GM18861 (cell line): ENCODE measurements at regions not wholly inside any gene's neighbourhood (a gene's known extent, or its start where the extent isn't known, plus 50 kb on each side); places are given as distances from the start of the nearest gene placed in this dataset.

Source experiments
- ATAC-seq: cut with Tn5 transposase; IDR thresholded peaks from one replicate; pipeline ENCODE4 v1.9.1; 2021; ENCODE audit not compliant: unreplicated experiment

DNA sequence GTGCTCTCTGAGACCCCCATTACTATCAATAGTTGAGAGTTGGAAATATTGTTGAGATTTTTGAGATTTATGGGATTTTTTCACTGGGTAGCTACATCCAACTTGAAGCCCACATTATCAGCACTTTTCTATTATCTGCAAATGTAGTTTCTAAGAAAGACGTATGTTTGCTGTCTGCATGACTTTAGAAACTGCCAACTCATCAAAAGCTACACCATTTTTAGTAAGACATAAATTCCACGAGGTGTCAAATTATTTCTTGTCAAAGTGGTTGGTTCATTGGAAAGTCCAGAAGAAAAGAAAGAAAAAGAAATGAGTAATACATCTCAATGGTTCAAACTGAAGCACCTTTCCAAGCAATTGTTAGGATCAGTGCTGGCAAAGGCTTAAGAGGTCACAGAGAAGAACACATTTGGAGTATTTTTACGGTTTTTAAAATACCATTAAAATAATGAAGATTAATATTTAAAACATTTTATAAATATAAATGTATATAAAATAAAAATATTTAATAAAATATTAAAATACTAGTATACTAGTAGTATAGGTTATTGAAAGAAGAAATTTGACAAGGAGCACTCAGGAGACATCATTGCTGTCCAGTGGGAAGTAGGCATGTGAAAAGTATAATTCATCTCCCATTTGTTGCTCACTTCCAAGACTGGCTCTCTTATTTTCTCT is 463.5 kb downstream of the TAFA4 start:
- ATAC-seq = no peak

DNA sequence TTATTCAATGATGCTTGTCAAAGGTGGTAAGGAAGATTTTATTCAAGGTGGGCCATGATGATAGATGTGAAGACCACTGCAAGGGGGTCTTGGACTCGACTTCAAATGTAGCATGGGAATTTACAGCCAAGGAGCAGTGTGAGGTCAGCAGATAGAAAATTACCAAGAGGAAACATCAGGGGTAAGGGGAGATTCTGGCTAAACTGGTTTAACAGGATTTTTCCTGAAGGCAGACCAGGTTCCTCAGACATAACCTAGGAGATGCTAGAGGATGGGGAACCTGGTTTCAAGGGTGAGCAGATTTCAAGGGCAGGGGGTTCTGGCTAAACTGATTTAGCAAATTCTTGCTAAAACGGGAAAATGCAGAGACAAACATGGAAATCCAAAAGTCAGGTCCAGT is 464.9 kb downstream of the TAFA4 start:
- no peak for ATAC-seq

DNA sequence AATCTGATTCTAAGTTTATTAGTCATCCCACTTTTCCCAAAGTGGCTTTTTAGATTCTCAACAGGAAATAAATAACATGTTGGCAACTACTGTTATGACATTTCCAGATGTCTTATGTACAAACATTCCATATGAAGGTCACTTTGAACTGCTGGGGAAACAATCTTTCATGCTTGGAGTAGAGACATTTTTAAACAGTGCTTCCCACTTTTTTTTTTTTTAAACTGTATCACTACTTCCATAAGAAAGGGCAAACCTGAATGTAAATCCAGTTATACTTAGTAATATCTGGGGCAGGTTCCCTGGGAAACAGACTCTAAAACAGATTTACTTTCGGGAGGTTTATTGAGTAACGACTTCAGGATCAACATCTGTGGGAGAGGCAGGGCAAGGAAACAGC is 473.8 kb downstream of the TAFA4 start:
- ATAC-seq = no peak

DNA sequence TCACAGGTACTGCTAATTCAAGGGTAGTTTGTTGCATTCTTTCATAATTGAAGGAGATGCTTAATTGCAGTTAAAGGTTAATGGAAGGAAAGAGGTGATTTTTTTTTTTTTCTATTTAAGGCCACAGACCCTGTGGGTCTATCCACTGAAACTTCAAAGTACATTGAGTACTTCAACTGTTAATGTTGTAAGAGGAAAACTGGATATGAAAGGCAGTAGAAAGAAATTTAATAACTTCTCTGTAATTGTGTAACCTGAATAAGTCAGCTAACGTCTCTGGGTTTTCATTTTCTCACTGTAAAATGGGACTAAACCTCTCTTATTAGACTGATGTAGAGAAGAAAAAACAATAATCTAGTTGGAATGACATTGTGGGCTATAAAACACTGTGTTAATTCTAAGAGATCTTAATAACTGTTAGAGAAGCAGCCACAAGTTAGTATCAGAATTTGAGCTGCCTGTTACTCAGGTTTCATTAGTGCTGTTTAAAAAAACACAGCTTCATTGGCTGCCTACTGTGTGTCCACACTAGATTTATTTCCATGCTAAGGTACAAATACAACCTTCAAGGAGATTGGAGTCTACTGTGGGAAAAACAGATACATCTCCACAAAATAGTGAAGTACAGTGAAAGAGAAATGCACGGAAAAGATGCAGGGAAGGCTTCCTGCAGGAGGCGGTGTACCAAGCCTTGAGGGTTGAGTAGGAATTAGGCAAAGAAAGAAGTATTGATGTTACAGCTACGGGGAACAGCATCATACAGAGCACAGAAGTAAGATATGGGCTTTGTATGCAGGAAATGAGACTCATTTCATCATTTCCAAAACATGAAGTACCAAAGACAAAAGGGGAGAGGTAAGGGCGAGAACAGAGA is 483.6 kb downstream of the TAFA4 start:
- no peak for ATAC-seq

DNA sequence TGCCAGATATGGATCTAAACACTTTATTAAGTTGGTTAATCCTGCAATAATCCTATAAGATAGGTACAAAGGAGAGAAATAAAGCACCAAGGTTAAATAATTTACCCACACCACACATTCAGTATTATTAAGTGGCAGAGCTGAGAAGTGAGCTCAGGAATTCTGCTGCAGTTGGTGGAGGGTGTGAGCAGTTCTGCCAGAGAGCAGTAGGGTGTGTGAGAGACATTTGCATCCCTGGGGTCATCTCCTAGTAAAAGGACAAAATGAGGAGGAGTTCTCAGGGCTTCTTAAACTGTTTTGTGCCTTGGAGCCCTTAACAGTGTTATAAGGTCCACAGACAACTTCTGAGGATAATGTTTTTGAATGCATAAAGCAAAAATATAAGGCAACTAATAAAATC is 484.5 kb downstream of the TAFA4 start:
- no peak for ATAC-seq

DNA sequence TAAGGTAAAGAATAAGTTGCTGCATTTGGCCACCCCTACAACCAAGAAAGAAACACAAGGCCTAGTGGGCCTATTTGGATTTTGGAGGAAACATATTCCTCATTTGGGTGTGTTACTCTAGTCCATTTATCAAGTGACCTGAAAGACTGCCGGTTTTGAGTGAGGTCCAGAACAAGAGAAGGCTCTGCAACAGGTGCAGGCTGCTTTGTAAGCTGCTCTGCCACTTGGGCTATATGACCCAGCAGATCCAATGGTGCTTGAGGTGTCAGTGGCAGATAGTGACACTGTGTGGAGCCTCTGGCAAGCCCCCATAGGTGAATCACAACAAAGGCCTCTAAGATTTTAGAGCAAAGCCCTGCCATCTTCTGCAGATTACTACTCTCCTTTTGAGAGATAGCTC is 491.3 kb downstream of the TAFA4 start:
- ATAC-seq = no peak

DNA sequence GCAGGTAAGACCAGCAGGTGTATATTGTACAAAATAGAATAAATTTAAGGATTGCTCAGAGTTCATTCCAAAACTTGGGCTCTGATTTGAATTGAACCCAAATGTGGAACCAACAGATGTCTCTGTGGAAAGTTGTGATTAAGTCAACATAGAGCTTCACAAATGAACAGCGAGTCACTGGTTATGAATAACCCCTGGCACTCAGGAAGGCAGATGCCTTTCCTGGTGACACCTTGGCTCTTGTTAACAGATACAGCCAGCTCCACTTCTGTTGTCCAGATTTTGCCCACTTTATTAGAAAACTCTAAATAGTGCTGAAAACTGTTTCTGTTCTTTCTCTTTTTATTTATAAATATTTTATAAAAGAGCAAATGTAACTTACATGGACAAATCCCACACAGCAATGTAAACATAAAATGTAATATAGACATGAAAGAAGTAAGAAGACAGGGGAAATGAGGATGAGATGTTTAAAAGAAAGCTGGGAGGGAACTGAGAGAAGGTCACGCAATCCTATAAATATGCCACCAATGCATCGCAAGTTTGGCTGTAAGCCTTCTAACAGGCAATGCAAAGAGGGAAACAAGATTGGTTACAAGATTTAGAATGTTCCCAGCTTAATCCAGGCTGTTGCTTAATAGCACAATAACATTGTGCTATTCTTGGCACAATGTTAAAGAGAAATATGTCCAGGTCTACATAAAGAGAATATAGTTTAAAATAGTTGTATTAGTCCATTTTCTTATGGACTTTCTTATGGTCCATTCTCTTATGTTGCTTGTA is 495.5 kb downstream of the TAFA4 start:
- no peak for ATAC-seq

DNA sequence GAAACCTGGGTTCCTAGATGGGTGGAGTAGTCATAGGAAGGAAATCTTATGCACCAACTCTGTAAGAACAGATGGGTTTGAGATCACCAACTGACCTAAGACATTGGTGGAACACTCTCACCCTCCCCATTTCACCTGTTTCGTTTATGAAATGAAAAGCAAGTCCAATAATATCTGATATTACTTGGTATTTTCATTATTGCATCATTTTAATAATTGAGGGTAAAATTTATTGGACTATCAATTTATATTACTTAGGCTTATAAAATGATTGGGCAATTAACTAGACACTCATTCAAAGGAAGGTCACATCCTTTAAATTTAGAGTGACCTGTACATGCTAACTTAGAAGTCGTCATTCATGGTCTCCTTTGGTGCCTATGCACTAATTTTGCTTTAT is 503.9 kb downstream of the TAFA4 start:
- no peak for ATAC-seq

DNA sequence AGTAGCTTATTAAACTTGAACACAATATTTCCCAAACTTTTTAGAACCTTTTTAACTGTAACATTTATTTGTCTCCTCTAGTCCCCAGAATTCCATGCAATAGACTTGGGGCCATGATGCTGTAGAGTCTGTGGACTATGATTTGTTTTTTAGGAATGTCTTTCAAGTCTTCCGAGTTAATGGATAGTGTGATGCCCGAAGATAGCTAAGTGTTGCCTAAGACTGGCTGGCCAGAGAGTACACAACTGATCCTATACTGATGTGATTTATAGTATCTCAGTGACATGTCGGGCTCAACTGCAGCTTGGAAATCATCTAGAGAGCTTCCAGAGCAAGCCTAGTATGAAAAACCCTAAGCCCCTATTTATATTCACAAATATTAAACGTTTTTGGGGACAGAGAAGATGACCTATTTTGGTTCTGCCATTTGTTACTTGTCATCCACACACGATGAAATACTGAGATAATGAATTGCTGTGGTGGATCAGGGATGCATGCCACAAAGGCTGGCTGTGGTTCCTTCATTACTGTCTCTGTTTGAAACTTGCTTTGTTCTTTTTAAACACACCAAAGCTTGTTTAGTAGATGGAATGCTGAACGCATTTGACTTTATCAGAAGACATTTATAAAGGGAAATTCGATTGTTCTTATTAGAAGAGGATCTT is 507.4 kb downstream of the TAFA4 start:
- no peak for ATAC-seq

DNA sequence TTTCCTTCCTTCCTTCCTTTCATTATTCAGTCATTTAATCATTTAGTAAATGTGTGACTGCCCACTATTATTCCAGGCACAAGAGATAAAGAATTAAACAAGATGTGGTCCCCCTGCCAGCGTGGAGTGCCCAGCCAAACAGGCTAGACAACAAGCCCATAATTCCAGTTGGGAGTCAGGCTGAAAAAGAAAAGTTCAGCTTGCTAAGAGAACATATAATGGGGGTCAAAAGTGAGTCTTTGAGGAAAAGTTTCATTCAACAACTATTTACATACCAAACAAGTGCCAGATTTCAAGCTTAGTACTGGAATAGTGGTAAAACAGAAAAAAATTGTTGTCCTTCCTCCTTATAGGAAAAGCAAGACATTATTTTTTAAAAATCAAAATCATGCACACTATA is 523.7 kb downstream of the TAFA4 start:
- no peak for ATAC-seq

DNA sequence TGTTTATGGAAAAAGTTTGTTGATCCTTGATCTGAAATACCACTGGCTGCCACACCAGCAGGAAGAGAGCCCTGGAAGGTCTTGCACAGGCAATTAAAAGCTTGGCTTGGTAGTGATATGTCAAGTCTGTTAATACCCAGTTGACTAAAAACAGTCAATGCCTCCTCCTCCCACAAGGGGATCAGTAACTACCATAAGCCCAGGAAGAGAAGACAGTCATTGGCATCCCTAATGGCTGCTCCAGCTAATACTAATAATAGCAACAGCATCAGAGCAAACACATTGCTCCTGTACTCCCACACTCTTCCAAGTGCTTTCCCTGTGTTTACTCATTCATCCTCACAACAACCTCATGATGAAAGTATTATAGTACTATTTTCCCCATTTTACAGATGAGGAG is 528.6 kb downstream of the TAFA4 start:
- no peak for ATAC-seq

DNA sequence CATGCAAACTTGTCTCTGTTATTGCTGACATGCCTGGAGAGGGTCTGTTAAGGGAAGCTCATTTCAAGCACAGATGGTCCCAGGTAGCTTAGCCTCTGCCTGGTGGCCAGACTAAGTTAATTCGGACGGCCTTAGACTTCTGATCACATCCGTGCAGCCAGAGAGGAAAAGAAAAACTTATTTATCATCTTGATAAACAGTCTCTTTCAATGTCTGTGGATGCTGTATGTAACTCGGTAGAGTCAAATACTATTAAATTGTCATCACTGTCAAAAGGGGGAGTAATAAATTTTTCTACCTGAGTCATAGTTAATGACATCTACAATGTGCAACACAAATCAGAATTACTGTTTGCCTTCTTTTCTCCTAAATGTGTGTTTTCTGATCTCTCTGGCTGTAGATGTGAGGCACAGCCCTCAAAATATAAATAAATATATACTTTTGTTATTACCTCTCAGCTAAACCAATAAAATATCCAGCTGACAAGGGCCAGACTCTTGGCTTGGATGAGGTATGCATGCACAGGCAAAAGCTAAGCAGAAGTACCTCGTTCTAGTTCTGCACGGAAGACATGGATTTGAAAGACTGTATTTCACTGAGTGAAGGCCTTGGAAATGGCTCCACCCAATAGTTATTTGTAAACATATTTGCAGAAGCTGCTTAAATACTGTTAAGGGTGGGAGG is 530.0 kb downstream of the TAFA4 start:
- ATAC-seq = no peak

DNA sequence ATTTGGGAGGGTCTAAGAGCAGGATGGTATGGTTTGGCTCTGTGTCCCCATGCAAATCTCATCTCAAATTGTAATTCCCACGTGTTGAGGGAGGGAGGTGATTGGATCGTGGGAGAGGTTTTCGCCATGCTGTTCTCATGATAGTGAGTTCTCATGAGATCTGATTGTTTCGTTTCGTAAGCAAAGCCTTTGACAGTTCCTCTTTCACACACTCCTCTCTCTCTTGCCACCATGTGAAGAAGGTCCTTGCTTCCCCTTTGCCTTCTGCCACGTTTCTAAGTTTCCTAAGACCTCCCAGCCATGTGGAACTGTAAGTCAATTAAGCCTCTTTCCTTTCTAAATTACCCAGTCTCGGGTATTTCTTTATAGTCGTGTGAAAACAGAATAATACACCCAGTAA is 553.7 kb downstream of the TAFA4 start:
- ATAC-seq = no peak

DNA sequence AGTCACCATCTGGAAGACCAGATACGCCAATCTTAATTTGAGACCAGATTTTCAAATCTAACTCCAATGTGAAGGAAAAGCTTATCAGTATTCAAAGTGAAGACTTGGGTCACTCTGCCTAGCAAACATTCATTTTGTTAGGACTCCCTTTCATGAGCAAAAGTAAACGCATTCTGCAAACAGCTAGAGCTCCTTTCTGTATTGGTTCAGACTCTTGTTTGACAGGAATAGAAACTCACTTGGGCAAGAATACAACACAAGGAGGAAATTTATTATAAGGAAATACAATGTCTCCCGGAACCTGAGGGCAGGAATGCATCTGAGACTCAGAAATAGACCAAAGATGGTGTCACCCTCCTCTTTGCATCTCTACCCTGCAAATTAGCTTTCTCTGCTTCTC is 558.6 kb downstream of the TAFA4 start:
- no peak for ATAC-seq

DNA sequence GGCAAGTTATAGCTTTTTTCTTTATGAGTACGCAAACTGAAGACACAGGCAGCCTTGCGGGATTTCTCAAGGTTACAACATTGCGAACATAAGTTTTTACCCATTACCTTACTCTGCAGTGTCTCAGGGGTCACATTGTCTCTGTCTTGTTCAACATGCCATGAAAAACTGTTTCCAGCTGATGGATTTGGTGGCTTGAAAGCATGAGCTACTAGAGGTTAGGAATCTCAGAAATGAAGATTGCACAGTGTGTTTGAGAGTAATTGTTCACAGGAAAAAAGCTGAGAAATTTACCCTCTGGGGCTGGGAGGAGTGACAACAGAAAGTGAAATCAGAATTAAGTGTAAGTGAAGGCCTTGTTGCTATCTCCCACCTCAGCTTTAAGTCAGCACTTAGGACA is 568.6 kb downstream of the TAFA4 start:
- no peak for ATAC-seq

DNA sequence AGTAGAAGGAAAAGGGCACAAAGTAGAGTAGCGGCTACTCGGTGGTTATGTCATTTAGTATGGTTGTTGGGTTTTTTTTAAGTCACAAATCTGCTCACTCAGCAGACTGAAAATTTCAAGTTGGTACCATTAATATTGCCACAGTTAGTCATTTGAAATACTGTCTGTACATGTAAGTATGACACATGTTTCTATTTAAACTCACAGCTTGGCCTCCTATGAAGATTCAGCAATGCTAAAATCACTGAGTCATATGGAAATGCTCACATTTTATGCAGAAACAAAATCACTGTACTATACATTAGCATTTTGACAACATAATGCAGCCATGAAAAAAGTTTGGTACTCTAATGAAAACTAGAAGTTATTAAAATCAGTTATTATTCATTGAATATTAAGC is 571.9 kb downstream of the TAFA4 start:
- ATAC-seq = no peak

DNA sequence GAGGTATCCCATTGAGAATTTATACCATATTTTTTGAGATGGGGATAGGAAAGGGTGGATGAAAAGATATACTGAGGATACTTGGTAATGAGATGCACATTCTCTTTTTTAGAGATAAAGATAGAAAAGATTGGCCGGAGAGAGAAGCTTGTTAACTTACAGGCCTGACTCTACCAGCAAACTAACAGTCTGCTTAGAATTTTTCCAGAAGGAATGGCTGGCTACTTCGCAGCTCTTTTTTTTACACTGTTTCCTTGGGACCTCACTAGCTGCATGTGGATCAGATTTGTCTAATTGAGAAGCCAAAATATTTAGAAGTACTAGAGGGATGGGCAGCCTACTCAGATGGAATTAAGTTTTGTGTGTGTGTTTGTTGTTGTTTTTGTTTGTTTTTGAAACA is 586.6 kb downstream of the TAFA4 start:
- ATAC-seq = no peak

DNA sequence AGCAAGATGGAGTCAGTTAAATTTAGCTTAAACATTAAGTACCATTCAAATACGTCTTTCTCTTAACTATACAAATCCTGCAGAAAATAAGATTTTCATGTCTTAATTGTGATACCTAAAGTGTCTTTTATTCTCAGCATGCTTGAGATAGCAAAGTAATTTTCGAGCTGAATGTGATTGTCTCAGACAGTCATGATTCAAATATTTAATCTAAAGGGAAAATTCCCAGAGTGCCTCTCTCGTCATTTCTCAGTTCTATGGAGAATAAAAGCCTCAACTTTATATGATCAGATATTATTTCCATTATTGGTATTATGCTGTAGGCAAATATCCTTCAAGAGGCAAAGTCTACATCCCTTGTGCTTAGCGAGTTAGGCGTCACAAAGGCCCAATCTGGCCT is 589.9 kb downstream of the TAFA4 start:
- ATAC-seq = no peak

DNA sequence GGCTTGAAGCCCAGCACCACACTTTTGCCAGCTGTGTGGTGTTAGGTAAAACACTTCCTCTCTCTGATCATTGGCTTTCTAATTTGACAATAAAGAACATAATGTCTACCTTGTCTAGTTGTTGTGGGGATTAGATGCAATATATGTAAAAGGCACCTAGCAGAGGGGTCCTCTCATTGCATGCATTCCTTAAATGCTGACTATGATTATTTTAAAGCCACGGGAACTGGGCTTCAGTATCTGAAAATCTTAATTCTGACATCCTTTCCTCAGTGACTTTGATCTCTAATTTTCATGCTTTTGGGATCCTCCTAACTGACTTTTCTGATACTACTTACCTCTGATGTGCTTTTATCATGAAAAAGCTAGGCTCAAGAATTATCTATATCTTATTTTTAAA is 596.3 kb downstream of the TAFA4 start:
- ATAC-seq = no peak

DNA sequence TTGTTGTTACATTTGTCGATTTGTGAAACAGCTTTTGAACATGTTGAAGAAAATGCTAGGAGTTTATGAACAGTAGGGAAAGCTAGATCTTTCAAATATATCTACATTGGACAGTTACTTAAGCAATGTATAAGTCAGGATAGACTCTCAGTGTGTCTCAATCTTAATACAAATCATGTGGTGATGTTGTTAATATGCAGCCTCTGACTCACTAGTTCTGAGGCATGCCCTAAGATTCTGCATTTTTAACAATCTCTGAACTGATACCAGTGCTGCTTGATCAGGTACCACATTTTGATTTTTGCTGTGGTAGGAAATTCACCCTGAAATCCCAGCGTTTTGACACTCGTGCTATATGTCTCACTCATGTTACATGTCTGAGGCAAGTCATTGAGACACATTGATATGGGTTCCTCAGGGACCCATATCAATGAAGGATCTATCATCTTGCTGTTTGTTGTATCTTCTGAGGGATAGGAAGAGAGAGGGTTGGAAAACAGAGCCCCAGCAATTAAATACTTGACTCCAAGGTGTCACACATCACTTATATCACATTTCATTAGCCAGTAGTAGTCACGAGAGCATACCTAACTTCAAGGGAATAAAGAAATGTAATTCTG is 597.9 kb downstream of the TAFA4 start:
- ATAC-seq = no peak
